Activated CD4-positive, alpha-beta T cell treated with anti-CD3 and anti-CD28 coated beads, Interleukin-2, amount 10 ng/mL, durations not matched to agents 7 days and 5 days (primary cell): ENCODE measurements at regions not wholly inside any gene's neighbourhood (a gene's known extent, or its start where the extent isn't known, plus 50 kb on each side); places are given as distances from the start of the nearest gene placed in this dataset.
"Not testable (repeated sequence)": the region's sequence is repeated elsewhere in the genome, so short reads cannot be mapped to it uniquely, and the experiment has no call there.

Experiments
- CTCF ChIA-PET: fragments of 350-600 bp; sonication (Branson Sonifier 250); formaldehyde crosslinking; loops from one replicate; lab custom pipeline; 2021; ENCODE audit warnings: antibody characterized with exemption; lab: Charles Lee
- POLR2A ChIA-PET: fragments of 350-600 bp; sonication (Branson Sonifier 250); formaldehyde crosslinking; loops from one replicate; lab custom pipeline; 2021; ENCODE audit warnings: antibody characterized with exemption; lab: Charles Lee
- DNase-seq: peaks from one replicate; pipeline ENCODE4 v3.0.0-alpha.2; 2020
- H3K27ac Mint-ChIP-seq: one replicate; pipeline ENCODE4 v1.8.0; 2021; ENCODE audit warnings: mild to moderate bottlenecking, moderate library complexity, mixed read lengths
- H3K27me3 Mint-ChIP-seq: one replicate; pipeline ENCODE4 v1.8.0; 2021; ENCODE audit warnings: mixed read lengths
- H3K36me3 Mint-ChIP-seq: one replicate; pipeline ENCODE4 v1.8.0; 2021; ENCODE audit warnings: low read depth, mixed read lengths
- H3K4me1 Mint-ChIP-seq: one replicate; pipeline ENCODE4 v1.8.0; 2021; ENCODE audit warnings: mixed read lengths
- H3K4me3 Mint-ChIP-seq: one replicate; pipeline ENCODE4 v1.8.0; 2021; ENCODE audit warnings: mild to moderate bottlenecking, moderate library complexity, mixed read lengths
- H3K9me3 Mint-ChIP-seq: one replicate; pipeline ENCODE4 v1.8.0; 2021; ENCODE audit warnings: mixed read lengths

- ChIA-PET CTCF (no interaction called here), POLR2A (no interaction called here)
- Mint-ChIP-seq H3K9me3 (peaks cover 3% of the 10 kb centered on the region), H3K4me3 (no peak overlapping the region), H3K36me3 (no peaks in the 10 kb centered on the region), H3K4me1 (no peaks in the 10 kb centered on the region), H3K27me3 (no peaks in the 10 kb centered on the region), H3K27ac (no peak overlapping the region)
- DNase-seq: no peak
These were observed 1578.3 kb downstream of the OLFM4 start for GRCh38 chr13:54606944-54607343.

- H3K27ac Mint-ChIP-seq: no peak overlapping the region
- H3K36me3 Mint-ChIP-seq: no peaks in the 10 kb centered on the region
- no peaks in the 10 kb centered on the region for H3K27me3 Mint-ChIP-seq
- peaks cover 3% of the 10 kb centered on the region for H3K9me3 Mint-ChIP-seq
- ChIA-PET CTCF (no interaction called here), POLR2A (no interaction called here)
- H3K4me3 Mint-ChIP-seq: no peak overlapping the region
- no peak for DNase-seq
- no peaks in the 10 kb centered on the region for H3K4me1 Mint-ChIP-seq
These were observed 1578.8 kb downstream of the OLFM4 start for GRCh38 chr13:54607421-54607820.

- Mint-ChIP-seq H3K4me1 (no peaks in the 10 kb centered on the region), H3K4me3 (no peak overlapping the region), H3K9me3 (no peaks in the 10 kb centered on the region), H3K27me3 (no peaks in the 10 kb centered on the region), H3K36me3 (no peaks in the 10 kb centered on the region), H3K27ac (no peak overlapping the region)
- DNase-seq: no peak
- CTCF ChIA-PET: no interaction called here
- POLR2A ChIA-PET: no interaction called here
These were observed 1582.8 kb downstream of the OLFM4 start for GRCh38 chr13:54611390-54611789.

GRCh38 chr13:54614726-54615125 is 1586.1 kb downstream of the OLFM4 start:
- Mint-ChIP-seq H3K36me3 (no peaks in the 10 kb centered on the region), H3K4me1 (no peaks in the 10 kb centered on the region), H3K27me3 (no peaks in the 10 kb centered on the region), H3K4me3 (no peak overlapping the region), H3K9me3 (no peaks in the 10 kb centered on the region), H3K27ac (no peak overlapping the region)
- CTCF ChIA-PET: interaction anchor here (0.7 kb wide), 1 partner anchor 819 kb away, joined by 3 read pairs; no protein-coding TSS in a partner anchor
- no peak for DNase-seq
- POLR2A ChIA-PET: no interaction called here

GRCh38 chr13:54626504-54626903 is 1597.9 kb downstream of the OLFM4 start:
- H3K4me3 Mint-ChIP-seq, POLR2A ChIA-PET, H3K36me3 Mint-ChIP-seq, H3K27ac Mint-ChIP-seq, CTCF ChIA-PET, H3K27me3 Mint-ChIP-seq, H3K4me1 Mint-ChIP-seq, H3K9me3 Mint-ChIP-seq, DNase-seq: not testable (repeated sequence)

GRCh38 chr13:54627646-54628372 is 1599.2 kb downstream of the OLFM4 start:
- CTCF ChIA-PET: no interaction called here

GRCh38 chr13:54628383-54628782 is 1599.8 kb downstream of the OLFM4 start:
- H3K9me3 Mint-ChIP-seq: peaks cover 2% of the 10 kb centered on the region
- H3K4me3 Mint-ChIP-seq: no peak overlapping the region
- CTCF ChIA-PET: no interaction called here
- POLR2A ChIA-PET: no interaction called here
- H3K27me3 Mint-ChIP-seq: no peaks in the 10 kb centered on the region
- no peaks in the 10 kb centered on the region for H3K36me3 Mint-ChIP-seq
- DNase-seq: no peak
- H3K27ac Mint-ChIP-seq: no peak overlapping the region
- H3K4me1 Mint-ChIP-seq: no peaks in the 10 kb centered on the region

More at GRCh38 chr13:54627646-54628372, 1599.2 kb downstream of the OLFM4 start:
- H3K4me3 Mint-ChIP-seq: no peak overlapping the region
- H3K27ac Mint-ChIP-seq: no peak overlapping the region
- H3K36me3 Mint-ChIP-seq: no peaks in the 10 kb centered on the region
- H3K9me3 Mint-ChIP-seq: peaks cover 2% of the 10 kb centered on the region
- no peak for DNase-seq
- H3K27me3 Mint-ChIP-seq: no peaks in the 10 kb centered on the region
- no peaks in the 10 kb centered on the region for H3K4me1 Mint-ChIP-seq
- POLR2A ChIA-PET: no interaction called here

- H3K9me3 Mint-ChIP-seq: peaks cover 3% of the 10 kb centered on the region
- no peak for DNase-seq
- no peak overlapping the region for H3K27ac Mint-ChIP-seq
- no peaks in the 10 kb centered on the region for H3K36me3 Mint-ChIP-seq
- no peaks in the 10 kb centered on the region for H3K27me3 Mint-ChIP-seq
- H3K4me1 Mint-ChIP-seq: no peaks in the 10 kb centered on the region
- CTCF ChIA-PET: no interaction called here
- POLR2A ChIA-PET: no interaction called here
- no peak overlapping the region for H3K4me3 Mint-ChIP-seq
These were observed 1604.8 kb downstream of the OLFM4 start for GRCh38 chr13:54633456-54633855.

- peaks cover 3% of the 10 kb centered on the region for H3K9me3 Mint-ChIP-seq
- CTCF ChIA-PET: interaction anchor here (0.6 kb wide), 1 partner anchor 72 kb away, joined by 3 read pairs; no protein-coding TSS in a partner anchor
- POLR2A ChIA-PET: no interaction called here
These were observed 1607.6 kb downstream of the OLFM4 start for GRCh38 chr13:54636231-54636630.

GRCh38 chr13:54637366-54637765 is 1608.8 kb downstream of the OLFM4 start:
- no peak overlapping the region for H3K4me3 Mint-ChIP-seq
- H3K27ac Mint-ChIP-seq: no peak overlapping the region
- ChIA-PET CTCF (no interaction called here), POLR2A (no interaction called here)
- no peaks in the 10 kb centered on the region for H3K4me1 Mint-ChIP-seq
- H3K36me3 Mint-ChIP-seq: no peaks in the 10 kb centered on the region
- no peaks in the 10 kb centered on the region for H3K27me3 Mint-ChIP-seq
- peaks cover 3% of the 10 kb centered on the region for H3K9me3 Mint-ChIP-seq
- DNase-seq: no peak

More at GRCh38 chr13:54636231-54636630, 1607.6 kb downstream of the OLFM4 start:
- no peak overlapping the region for H3K4me3 Mint-ChIP-seq
- no peaks in the 10 kb centered on the region for H3K27me3 Mint-ChIP-seq
- no peak for DNase-seq
- H3K4me1 Mint-ChIP-seq: no peaks in the 10 kb centered on the region
- H3K36me3 Mint-ChIP-seq: no peaks in the 10 kb centered on the region
- no peak overlapping the region for H3K27ac Mint-ChIP-seq

- no peaks in the 10 kb centered on the region for H3K27me3 Mint-ChIP-seq
- ChIA-PET CTCF (no interaction called here), POLR2A (no interaction called here)
- H3K36me3 Mint-ChIP-seq: no peaks in the 10 kb centered on the region
- H3K27ac Mint-ChIP-seq: no peak overlapping the region
- H3K4me3 Mint-ChIP-seq: no peak overlapping the region
- no peaks in the 10 kb centered on the region for H3K4me1 Mint-ChIP-seq
- peaks cover 3% of the 10 kb centered on the region for H3K9me3 Mint-ChIP-seq
- DNase-seq: no peak
These were observed 1612.1 kb downstream of the OLFM4 start for GRCh38 chr13:54640719-54641118.

- CTCF ChIA-PET: no interaction called here
- POLR2A ChIA-PET: no interaction called here
- Mint-ChIP-seq H3K4me1 (no peaks in the 10 kb centered on the region), H3K36me3 (no peaks in the 10 kb centered on the region), H3K27ac (no peak overlapping the region), H3K4me3 (no peak overlapping the region), H3K27me3 (no peaks in the 10 kb centered on the region), H3K9me3 (peaks cover 3% of the 10 kb centered on the region)
- DNase-seq: no peak
These were observed 1615.2 kb downstream of the OLFM4 start for GRCh38 chr13:54643863-54644262.

GRCh38 chr13:54647275-54647674 is 1618.7 kb downstream of the OLFM4 start:
- Mint-ChIP-seq H3K4me3 (no peak overlapping the region), H3K27me3 (no peaks in the 10 kb centered on the region), H3K27ac (no peak overlapping the region), H3K4me1 (no peaks in the 10 kb centered on the region), H3K36me3 (no peaks in the 10 kb centered on the region), H3K9me3 (peaks cover 6% of the 10 kb centered on the region)
- ChIA-PET POLR2A (no interaction called here), CTCF (no interaction called here)
- no peak for DNase-seq

GRCh38 chr13:54657588-54657987 is 1629.0 kb downstream of the OLFM4 start:
- no peak for DNase-seq
- Mint-ChIP-seq H3K9me3 (peaks cover 2% of the 10 kb centered on the region), H3K36me3 (no peaks in the 10 kb centered on the region), H3K4me3 (no peak overlapping the region), H3K27me3 (no peaks in the 10 kb centered on the region), H3K4me1 (no peaks in the 10 kb centered on the region), H3K27ac (no peak overlapping the region)
- CTCF ChIA-PET: no interaction called here
- POLR2A ChIA-PET: no interaction called here
